GM18519 (cell line): ENCODE measurements at regions not wholly inside any gene's neighbourhood (a gene's known extent, or its start where the extent isn't known, plus 50 kb on each side); places are given as distances from the start of the nearest gene placed in this dataset.

Experiments used
- ATAC-seq: cut with Tn5 transposase; IDR thresholded peaks from one replicate; pipeline ENCODE4 v1.9.1; 2021; ENCODE audit warnings: mild to moderate bottlenecking, moderate library complexity; ENCODE audit not compliant: unreplicated experiment, low FRiP score

DNA sequence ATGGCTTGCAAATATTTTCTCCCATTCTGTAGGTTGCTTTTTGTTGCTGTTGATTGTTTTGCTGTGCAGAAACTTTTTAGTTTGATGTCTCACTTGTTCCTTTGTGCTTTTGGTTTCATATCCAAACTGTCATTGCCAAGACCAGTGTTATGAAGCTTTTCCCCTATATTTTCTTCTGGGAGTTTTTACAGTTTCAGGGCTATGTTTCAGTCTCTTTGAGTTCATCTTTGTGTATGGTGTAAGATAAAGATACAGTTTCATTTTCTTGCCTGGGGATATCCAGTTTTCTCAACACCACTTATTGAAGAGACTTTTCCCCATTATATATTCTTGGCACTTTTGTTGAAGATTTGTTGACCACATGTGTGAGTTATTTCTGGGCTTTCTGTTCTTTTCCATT lies 139.9 kb downstream of the MRPL57 start:
- ATAC-seq, result no peak

DNA sequence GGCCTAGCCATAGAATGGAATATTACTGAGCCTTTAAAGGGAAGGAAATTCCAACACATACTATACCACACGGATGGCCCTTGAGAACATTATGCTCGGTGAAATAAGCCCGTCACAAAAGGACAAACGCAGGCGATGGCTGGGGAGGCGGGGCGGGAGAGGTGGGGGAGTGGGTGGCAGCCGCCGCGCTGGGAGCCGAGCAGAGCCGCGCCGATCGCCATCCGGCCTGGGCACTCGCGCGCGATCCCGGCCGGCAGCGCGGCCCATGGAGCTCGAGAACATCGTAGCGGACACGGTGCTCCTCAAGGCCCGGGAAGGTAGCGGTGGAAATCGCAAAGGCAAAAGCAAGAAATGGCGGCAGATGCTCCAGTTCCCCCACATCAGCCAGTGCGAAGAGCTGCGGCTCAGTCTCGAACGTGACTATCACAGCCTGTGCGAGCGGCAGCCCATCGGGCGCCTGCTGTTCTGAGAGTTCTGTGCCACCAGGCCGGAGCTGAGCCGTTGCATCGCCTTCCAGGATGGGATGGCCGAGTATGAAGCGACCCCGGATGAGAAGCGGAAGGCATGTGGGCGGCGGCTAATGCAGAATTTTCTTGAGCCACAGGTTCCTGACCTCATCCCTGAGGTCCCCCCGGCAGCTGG lies 140.1 kb downstream of the ZDHHC20 start:
- no peak for ATAC-seq

DNA sequence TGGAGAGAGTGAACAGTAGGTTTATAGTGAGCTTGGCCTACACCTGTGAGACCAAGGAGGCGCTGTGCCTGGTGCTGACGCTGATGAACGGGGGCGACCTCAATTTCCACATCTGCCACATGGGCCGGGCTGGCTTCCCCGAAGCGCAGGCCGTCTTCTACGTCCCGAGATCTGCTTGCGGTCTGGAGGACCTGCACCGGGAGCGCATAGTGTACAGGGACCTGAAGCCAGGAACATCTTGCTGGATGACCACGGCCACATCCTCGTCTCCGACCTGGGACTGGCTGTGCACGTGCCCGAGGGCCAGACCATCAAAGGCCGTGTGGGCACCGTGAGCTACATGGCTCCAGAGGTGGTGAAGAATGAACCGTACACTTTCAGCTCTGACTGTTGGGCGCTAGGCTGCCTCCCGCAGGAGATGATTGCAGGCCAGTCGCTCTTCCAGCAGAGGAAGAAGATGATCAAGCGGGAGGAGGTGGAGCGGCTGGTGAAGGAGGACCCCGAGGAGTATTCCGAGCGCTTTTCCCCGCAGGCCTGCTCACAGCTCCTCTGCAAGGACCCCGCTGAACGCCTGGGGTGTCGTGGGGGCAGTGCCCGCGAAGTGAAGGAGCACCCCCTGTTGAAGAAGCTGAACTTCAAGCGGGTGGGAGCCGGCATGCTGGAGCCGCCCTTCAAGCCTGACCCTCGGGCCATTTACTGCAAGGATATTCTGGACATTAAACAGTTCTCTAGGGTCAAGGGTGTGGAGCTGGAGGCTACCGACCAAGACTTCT lies 139.0 kb downstream of the ZDHHC20 start:
- ATAC-seq, result no peak

DNA sequence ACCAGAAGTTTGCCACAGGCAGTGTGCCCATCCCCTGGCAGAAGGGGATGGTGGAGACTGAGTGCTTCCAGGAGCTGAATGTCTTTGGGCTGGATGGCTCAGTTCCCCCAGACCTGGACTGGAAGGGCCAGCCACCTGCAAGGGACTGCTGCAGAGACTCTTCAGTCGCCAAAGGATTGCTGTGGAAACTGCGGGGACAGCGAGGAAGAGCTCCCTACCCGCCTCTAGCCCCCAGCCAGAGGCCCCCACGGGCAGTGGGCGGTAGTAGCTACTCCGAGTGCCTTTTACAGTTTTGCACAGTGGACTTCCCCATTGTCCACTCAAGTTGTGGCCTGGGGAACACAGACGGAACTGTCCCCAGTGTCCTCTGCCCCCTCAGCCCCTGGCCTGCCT lies 138.5 kb downstream of the ZDHHC20 start:
- no peak for ATAC-seq

DNA sequence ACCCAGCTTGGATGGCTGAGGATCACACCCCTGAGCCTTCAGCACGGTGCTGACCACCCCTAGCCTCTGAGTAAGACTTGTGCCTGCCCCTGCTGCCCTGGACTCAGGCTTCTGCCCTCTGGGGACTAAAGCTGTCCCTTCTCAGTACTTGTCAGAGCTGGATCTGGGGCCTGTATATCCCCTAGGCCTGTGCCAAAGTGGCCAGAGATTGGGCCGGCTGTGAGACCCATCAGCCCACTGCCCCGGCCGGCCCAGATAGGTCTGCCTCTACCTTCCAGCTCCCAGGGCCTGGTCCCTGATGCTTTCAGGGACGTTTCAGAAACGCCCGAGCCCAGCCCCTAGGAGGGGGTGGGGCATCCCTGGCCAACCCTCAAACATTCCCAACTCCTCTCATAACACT lies 137.8 kb downstream of the ZDHHC20 start:
- ATAC-seq, result no peak

DNA sequence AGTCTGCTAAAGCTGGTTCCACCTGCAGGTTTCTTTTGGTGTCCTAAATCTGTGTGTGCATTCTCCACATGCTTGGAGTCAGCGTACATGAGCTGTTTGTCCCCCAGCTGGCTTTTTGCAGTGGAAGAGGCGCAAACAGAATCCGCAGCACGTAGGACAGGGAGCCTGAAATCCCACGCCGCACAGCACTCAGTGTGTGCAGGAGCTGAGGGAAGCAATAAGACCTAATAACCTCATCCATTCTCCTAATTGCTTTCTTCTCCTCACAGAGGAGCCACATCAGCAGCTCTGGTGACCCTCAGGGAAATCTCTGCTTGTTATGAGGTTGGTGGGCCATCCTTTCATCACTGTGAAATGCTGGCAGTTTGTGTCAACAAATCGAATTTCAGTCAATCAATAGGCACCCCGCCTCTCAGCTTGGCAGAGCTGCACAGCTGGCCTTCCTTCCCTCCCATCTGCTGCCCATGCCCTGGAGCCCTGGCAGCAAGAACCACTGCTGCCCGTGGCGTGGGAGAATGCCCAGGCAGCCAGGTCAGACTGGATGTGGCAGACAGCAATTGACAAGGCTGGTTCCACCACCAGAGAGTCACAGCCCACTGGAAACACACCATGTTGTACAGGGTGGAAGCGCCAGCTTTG lies 136.7 kb downstream of the ZDHHC20 start:
- ATAC-seq, result no peak
